Trophoblast cell (in vitro differentiated cells and primary cell): ENCODE measurements at regions not wholly inside any gene's neighbourhood (a gene's known extent, or its start where the extent isn't known, plus 50 kb on each side); places are given as distances from the start of the nearest gene placed in this dataset.

ENCODE experiments used
- DNase-seq, 2 donors: peaks; one replicate each; pipeline ENCODE4 v3.0.0-alpha.2; 2016
- H2AFZ ChIP-seq: 2 replicates; pipeline ENCODE4 v1.6.1; 2013; ENCODE audit warnings: low read length, moderate library complexity, mild to moderate bottlenecking; ENCODE audit not compliant: insufficient read depth, poor library complexity
- H2AK5ac ChIP-seq: 2 replicates; pipeline ENCODE4 v1.6.1; 2013; ENCODE audit warnings: mild to moderate bottlenecking, low read length
- H2BK120ac ChIP-seq: 2 replicates; pipeline ENCODE4 v1.6.1; 2013; ENCODE audit warnings: low read length, mild to moderate bottlenecking, moderate library complexity; ENCODE audit not compliant: insufficient read depth, poor library complexity
- H2BK12ac ChIP-seq: 2 replicates; pipeline ENCODE4 v1.6.1; 2013; ENCODE audit warnings: mild to moderate bottlenecking, low read length, moderate library complexity
- H2BK5ac ChIP-seq: 2 replicates; pipeline ENCODE4 v1.6.1; 2013; ENCODE audit warnings: low read length, low read depth, moderate library complexity, mild to moderate bottlenecking; ENCODE audit not compliant: poor library complexity
- H3K14ac ChIP-seq: 2 replicates; pipeline ENCODE4 v1.6.1; 2013; ENCODE audit warnings: mild to moderate bottlenecking, low read length
- H3K18ac ChIP-seq: 2 replicates; pipeline ENCODE4 v1.6.1; 2013; ENCODE audit warnings: mild to moderate bottlenecking, low read length
- H3K23ac ChIP-seq: 2 replicates; pipeline ENCODE4 v1.6.1; 2013; ENCODE audit warnings: low read length
- H3K27ac ChIP-seq: 2 replicates; pipeline ENCODE4 v1.5.1; 2013; ENCODE audit warnings: low read depth, mild to moderate bottlenecking, inconsistent platforms, low read length, moderate library complexity
- H3K27me3 ChIP-seq: 2 replicates; pipeline ENCODE4 v1.6.1; 2013; ENCODE audit warnings: inconsistent platforms, mild to moderate bottlenecking, low read length, moderate library complexity; ENCODE audit not compliant: insufficient read depth
- H3K36me3 ChIP-seq, 2 experiments: 1 replicate in 1 of 2; 2 replicates in 1 of 2; pipeline ENCODE4 v1.6.1; 2013; ENCODE audit warnings: low read length in 2 of 2, mild to moderate bottlenecking in 2 of 2, moderate library complexity in 1 of 2; ENCODE audit not compliant: insufficient read depth in 2 of 2, control insufficient read depth in 1 of 2
- H3K4ac ChIP-seq: 2 replicates; pipeline ENCODE4 v1.6.1; 2013; ENCODE audit warnings: low read depth, mild to moderate bottlenecking, low read length, moderate library complexity
- H3K4me1 ChIP-seq, 2 experiments: 1 replicate in 1 of 2; 2 replicates in 1 of 2; pipeline ENCODE4 v1.6.1; 2013; ENCODE audit warnings: low read length in 2 of 2, mild to moderate bottlenecking in 2 of 2, moderate library complexity in 1 of 2; ENCODE audit not compliant: insufficient read depth in 2 of 2, control insufficient read depth in 1 of 2
- H3K4me2 ChIP-seq: 2 replicates; pipeline ENCODE4 v1.6.1; 2013; ENCODE audit warnings: inconsistent platforms, mild to moderate bottlenecking, low read length, moderate library complexity
- H3K4me3 ChIP-seq: 2 replicates; pipeline ENCODE4 v1.5.1; 2013; ENCODE audit warnings: mild to moderate bottlenecking, low read depth, low read length, inconsistent platforms
- H3K79me1 ChIP-seq: one replicate; pipeline ENCODE4 v1.6.1; 2013; ENCODE audit warnings: low read length
- H3K79me2 ChIP-seq: 2 replicates; pipeline ENCODE4 v1.6.1; 2013; ENCODE audit warnings: low read length, mild to moderate bottlenecking; ENCODE audit not compliant: control insufficient read depth, insufficient read depth, poor library complexity
- H3K9ac ChIP-seq: 2 replicates; pipeline ENCODE4 v1.6.1; 2013; ENCODE audit warnings: mild to moderate bottlenecking, low read length
- H3K9me3 ChIP-seq: 2 replicates; pipeline ENCODE4 v1.6.1; 2013; ENCODE audit warnings: low read depth, mild to moderate bottlenecking, control low read depth, inconsistent platforms, low read length; ENCODE audit not compliant: insufficient read depth
- H4K12ac ChIP-seq: 2 replicates; pipeline ENCODE4 v1.6.1; 2013; ENCODE audit warnings: low read depth, mild to moderate bottlenecking, low read length, moderate library complexity
- H4K8ac ChIP-seq: 2 replicates; pipeline ENCODE4 v1.6.1; 2013; ENCODE audit warnings: low read depth, mild to moderate bottlenecking, low read length, moderate library complexity
- H4K91ac ChIP-seq: one replicate; pipeline ENCODE4 v1.6.1; 2013; ENCODE audit warnings: low read depth, mild to moderate bottlenecking, low read length, moderate library complexity
- WGBS: extraction: QIAGEN DNeasy Blood & Tissue Kit; methylation state at CpG from one replicate; pipeline ENCODE4 v1.1.7; 2013; ENCODE audit warnings: missing lambda C conversion rate; ENCODE audit not compliant: insufficient read length, insufficient coverage; ENCODE audit errors: extremely low coverage; 5-methylcytosine and 5-hydroxymethylcytosine counted together

DNA sequence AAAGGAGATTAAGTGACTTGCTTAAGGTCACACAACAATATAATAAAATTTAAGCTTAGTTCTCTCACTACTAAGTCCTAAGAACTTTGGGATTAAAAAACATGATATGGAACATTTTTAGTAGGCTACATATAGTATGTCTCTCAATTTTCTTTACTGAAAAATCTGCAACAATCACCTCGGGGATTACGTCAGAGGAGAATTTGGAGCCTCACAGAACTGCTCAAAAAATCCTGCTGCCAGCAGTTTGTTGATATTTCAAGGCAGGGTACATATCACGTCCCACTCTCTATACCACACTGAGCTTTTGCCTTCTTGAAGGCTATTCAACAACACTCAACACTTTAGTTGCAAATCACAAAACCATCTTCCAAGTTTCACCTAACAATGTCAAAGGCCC lies 561.6 kb upstream of the BTBD3 start:
- no CpG with 5 or more reads among the region's 3 CpGs for WGBS
- Histone ChIP-seq H3K36me3 (no peaks in the 10 kb centered on the region), H3K79me2 (no peaks in the 10 kb centered on the region), H3K9ac (no peak overlapping the region), H2BK5ac (no peak overlapping the region), H2AK5ac (no peak overlapping the region), H3K4me2 (no peak overlapping the region), H3K27me3 (no peaks in the 10 kb centered on the region), H2BK120ac (no peak overlapping the region), H3K4ac (no peak overlapping the region), H3K23ac (no peak overlapping the region), H2BK12ac (no peak overlapping the region), H3K4me3 (no peak overlapping the region), H2AFZ (no peak overlapping the region), H3K79me1 (no peaks in the 10 kb centered on the region), H4K8ac (no peak overlapping the region), H4K12ac (no peak overlapping the region), H3K27ac (no peak overlapping the region), H3K14ac (no peak overlapping the region), H4K91ac (no peak overlapping the region), H3K4me1 (no peaks in the 10 kb centered on the region), H3K9me3 (no peaks in the 10 kb centered on the region), H3K18ac (no peak overlapping the region)
- DNase-seq: no peak

DNA sequence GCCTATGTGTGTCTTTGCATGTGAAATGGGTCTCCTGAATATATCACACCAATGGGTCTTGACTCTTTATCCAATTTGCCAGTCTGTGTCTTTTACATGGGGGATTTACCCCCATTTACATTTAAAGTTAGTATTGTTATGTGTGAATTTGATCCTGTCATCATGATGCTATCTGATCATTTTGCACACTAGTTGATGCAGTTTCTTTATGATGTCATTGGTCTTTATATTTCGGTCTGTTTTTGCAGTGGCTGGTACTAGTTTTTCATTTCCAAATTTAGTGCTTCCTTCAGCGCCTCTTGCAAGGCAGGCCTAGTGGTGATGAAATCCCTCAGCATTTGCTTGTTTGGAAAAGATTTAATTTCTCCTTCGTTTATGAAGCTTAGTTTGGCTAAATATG lies 555.2 kb upstream of the BTBD3 start:
- no peak for DNase-seq
- Histone ChIP-seq H4K12ac (no peak overlapping the region), H3K4me1 (no peaks in the 10 kb centered on the region), H3K79me1 (no peaks in the 10 kb centered on the region), H3K4me3 (no peak overlapping the region), H2BK12ac (no peak overlapping the region), H3K14ac (no peak overlapping the region), H3K23ac (no peak overlapping the region), H2BK120ac (no peak overlapping the region), H2AFZ (no peak overlapping the region), H3K4me2 (no peak overlapping the region), H2BK5ac (no peak overlapping the region), H4K91ac (no peak overlapping the region), H3K9me3 (no peaks in the 10 kb centered on the region), H2AK5ac (no peak overlapping the region), H3K9ac (no peak overlapping the region), H3K18ac (no peak overlapping the region), H3K79me2 (no peaks in the 10 kb centered on the region), H4K8ac (no peak overlapping the region), H3K36me3 (no peaks in the 10 kb centered on the region), H3K27ac (no peak overlapping the region), H3K27me3 (no peaks in the 10 kb centered on the region), H3K4ac (no peak overlapping the region)
- no CpG with 5 or more reads among the region's 3 CpGs for WGBS

DNA sequence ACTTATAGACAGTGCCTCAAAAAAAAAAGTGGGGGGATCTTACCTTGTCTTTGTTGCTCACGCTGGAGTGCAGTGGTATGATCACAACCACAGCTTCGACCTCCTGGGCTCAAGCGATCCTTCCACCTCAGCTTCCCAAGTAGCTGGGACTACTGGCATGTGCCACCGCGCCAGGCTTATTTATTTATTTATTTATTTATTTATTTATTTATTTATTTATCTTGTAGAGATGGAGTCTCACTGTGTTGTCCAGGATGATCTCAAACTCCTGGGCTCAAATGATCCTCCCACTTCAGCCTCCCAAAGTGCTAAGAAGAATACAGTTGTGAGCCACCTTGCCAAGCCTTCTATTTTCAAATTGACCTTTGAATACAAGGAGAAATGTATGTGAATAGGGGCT lies 553.0 kb upstream of the BTBD3 start:
- no peak overlapping the region for H3K27ac ChIP-seq
- H4K91ac ChIP-seq: no peak overlapping the region
- no peak overlapping the region for H3K18ac ChIP-seq
- no CpG with 5 or more reads among the region's 5 CpGs for WGBS
- no peak overlapping the region for H4K8ac ChIP-seq
- no peak for DNase-seq
- H2AK5ac ChIP-seq: no peak overlapping the region
- H3K4me3 ChIP-seq: no peak overlapping the region
- no peak overlapping the region for H3K9ac ChIP-seq
- no peak overlapping the region for H3K23ac ChIP-seq
- H2BK5ac ChIP-seq: no peak overlapping the region
- H2AFZ ChIP-seq: no peak overlapping the region
- H3K79me1 ChIP-seq: no peaks in the 10 kb centered on the region
- no peaks in the 10 kb centered on the region for H3K4me1 ChIP-seq
- H3K14ac ChIP-seq: no peak overlapping the region
- no peak overlapping the region for H3K4ac ChIP-seq
- H3K27me3 ChIP-seq: no peaks in the 10 kb centered on the region
- no peak overlapping the region for H2BK120ac ChIP-seq
- no peaks in the 10 kb centered on the region for H3K79me2 ChIP-seq
- H3K9me3 ChIP-seq: peaks cover 2% of the 10 kb centered on the region
- H3K4me2 ChIP-seq: no peak overlapping the region
- no peak overlapping the region for H2BK12ac ChIP-seq
- H3K36me3 ChIP-seq: no peaks in the 10 kb centered on the region
- H4K12ac ChIP-seq: no peak overlapping the region

- H3K4me1 ChIP-seq: no peaks in the 10 kb centered on the region
- no peak overlapping the region for H3K9ac ChIP-seq
- H3K4ac ChIP-seq: no peak overlapping the region
- H3K23ac ChIP-seq: no peak overlapping the region
- H2BK12ac ChIP-seq: no peak overlapping the region
- H3K79me2 ChIP-seq: no peaks in the 10 kb centered on the region
- WGBS: no CpG with 5 or more reads among the region's 4 CpGs
- no peak overlapping the region for H3K27ac ChIP-seq
- no peak overlapping the region for H4K12ac ChIP-seq
- H3K27me3 ChIP-seq: no peaks in the 10 kb centered on the region
- H3K18ac ChIP-seq: no peak overlapping the region
- no peak overlapping the region for H2AFZ ChIP-seq
- no peak for DNase-seq
- H3K4me3 ChIP-seq: no peak overlapping the region
- H3K79me1 ChIP-seq: no peaks in the 10 kb centered on the region
- H3K14ac ChIP-seq: no peak overlapping the region
- H2BK5ac ChIP-seq: no peak overlapping the region
- H4K91ac ChIP-seq: no peak overlapping the region
- peaks cover 2% of the 10 kb centered on the region for H3K9me3 ChIP-seq
- H4K8ac ChIP-seq: no peak overlapping the region
- H3K4me2 ChIP-seq: no peak overlapping the region
- H2BK120ac ChIP-seq: no peak overlapping the region
- no peaks in the 10 kb centered on the region for H3K36me3 ChIP-seq
- H2AK5ac ChIP-seq: no peak overlapping the region
These were observed 551.0 kb upstream of the BTBD3 start for GRCh38 chr20:11366660-11367059.
